H1 (cell line): ENCODE measurements at regions not wholly inside any gene's neighbourhood (a gene's known extent, or its start where the extent isn't known, plus 50 kb on each side); places are given as distances from the start of the nearest gene placed in this dataset.
A peak's percentile ranks its signal among the peaks of the same experiment; 100 is the strongest.

Source experiments
- CTCF ChIA-PET: fragments of 300-600 bp; sonication (Branson Sonifier 250); formaldehyde crosslinking; loops from one replicate; lab custom pipeline; 2021; ENCODE audit not compliant: partially characterized antibody; lab: Charles Lee
- POLR2A ChIA-PET: fragments of 300-600 bp; sonication (Branson Sonifier 250); formaldehyde crosslinking; loops from one replicate; lab custom pipeline; 2021; ENCODE audit warnings: inconsistent platforms; ENCODE audit not compliant: partially characterized antibody; lab: Charles Lee
- DNase-seq, 2 experiments: peaks; one replicate each; pipeline versions ENCODE4 v3.0.0 to v3.0.0-alpha.2; 2010 to 2022; ENCODE audit warnings: low spot score in 2 of 2, low read depth in 1 of 2, mixed read lengths in 1 of 2
- FAIRE-seq: peaks from 2 replicates; lab custom pipeline; 2011; peaks lifted over from hg19 to GRCh38; lab: Jason Lieb, UNC
- H2AFZ ChIP-seq: 2 replicates; pipeline ENCODE4 v1.8.1; 2012; ENCODE audit warnings: low read length, inconsistent platforms
- H2AK5ac ChIP-seq: 2 replicates; pipeline ENCODE4 v1.6.1; 2013; ENCODE audit warnings: low read depth, low read length
- H2BK120ac ChIP-seq: replicated peaks from 2 replicates; pipeline ENCODE3; 2013; ENCODE audit warnings: low read depth, low read length, inconsistent platforms
- H2BK12ac ChIP-seq: 2 replicates; pipeline ENCODE4 v1.6.1; 2013; ENCODE audit warnings: low read depth, low read length
- H2BK15ac ChIP-seq: 2 replicates; pipeline ENCODE4 v1.6.1; 2013; ENCODE audit warnings: low read length
- H2BK20ac ChIP-seq: 2 replicates; pipeline ENCODE4 v1.6.1; 2013; ENCODE audit warnings: low read length
- H2BK5ac ChIP-seq: 2 replicates; pipeline ENCODE4 v1.6.1; 2013; ENCODE audit warnings: low read depth, low read length
- H3K14ac ChIP-seq: 2 replicates; pipeline ENCODE4 v1.6.1; 2013; ENCODE audit warnings: inconsistent platforms; ENCODE audit not compliant: insufficient read length
- H3K18ac ChIP-seq: 2 replicates; pipeline ENCODE4 v1.6.1; 2013; ENCODE audit warnings: low read length; ENCODE audit errors: extremely low read depth
- H3K23ac ChIP-seq: 2 replicates; pipeline ENCODE4 v1.6.1; 2013; ENCODE audit warnings: inconsistent platforms; ENCODE audit not compliant: insufficient read length
- H3K23me2 ChIP-seq: 2 replicates; pipeline ENCODE4 v1.6.1; 2013; ENCODE audit warnings: low read depth, low read length
- H3K27ac ChIP-seq: 2 replicates; pipeline ENCODE4 v1.6.1; 2011; ENCODE audit warnings: low read depth, low read length, inconsistent platforms
- H3K27me3 ChIP-seq, 4 experiments: replicated peaks in 1 of 4; 1 replicate in 1 of 4; 2 replicates in 3 of 4; pipeline versions ENCODE4 v1.6.1 to v1.8.1; 2011 to 2013; ENCODE audit warnings: low read length in 3 of 4, mild to moderate bottlenecking in 3 of 4, inconsistent platforms in 2 of 4, mixed read lengths in 2 of 4, moderate library complexity in 1 of 4; ENCODE audit not compliant: control insufficient read depth in 3 of 4, insufficient read depth in 3 of 4; ENCODE audit errors: extremely low read depth in 1 of 4
- H3K36me3 ChIP-seq, 4 experiments: 2 replicates each; pipeline versions ENCODE4 v1.6.1 to v1.8.1; 2011 to 2013; ENCODE audit warnings: mild to moderate bottlenecking in 4 of 4, low read length in 3 of 4, moderate library complexity in 2 of 4, control low read depth in 1 of 4, inconsistent platforms in 1 of 4; ENCODE audit not compliant: insufficient read depth in 4 of 4, control insufficient read depth in 2 of 4
- H3K4ac ChIP-seq: replicated peaks from 2 replicates; pipeline ENCODE3; 2013; ENCODE audit warnings: low read length, low read depth, mixed read lengths, inconsistent platforms; ENCODE audit not compliant: insufficient read length
- H3K4me1 ChIP-seq, 4 experiments: replicated peaks in 1 of 4; 1 replicate in 1 of 4; 2 replicates in 3 of 4; pipeline versions ENCODE4 v1.6.1 to v1.8.1; 2011 to 2013; ENCODE audit warnings: low read length in 3 of 4, inconsistent platforms in 2 of 4, mixed read lengths in 1 of 4; ENCODE audit not compliant: insufficient read depth in 4 of 4, control insufficient read depth in 3 of 4
- H3K4me2 ChIP-seq, 2 experiments: 2 replicates each; pipeline versions ENCODE4 v1.6.1 to v1.8.1; 2011 to 2013; ENCODE audit warnings: low read depth in 2 of 2, low read length in 2 of 2, control low read depth in 1 of 2, inconsistent platforms in 1 of 2, mild to moderate bottlenecking in 1 of 2; ENCODE audit not compliant: insufficient read depth in 1 of 2
- H3K4me3 ChIP-seq, 4 experiments: fragments of 200-600, 300-600 bp in 1 of 4; sonication (generic), shearing (Covaris generic), sonication (Bioruptor Twin) in 1 of 4; 2 replicates each; pipeline versions ENCODE4 v1.5.1 to v1.8.1; 2011 to 2016; ENCODE audit warnings: low read length in 4 of 4, low read depth in 3 of 4, control low read depth in 2 of 4, inconsistent platforms in 2 of 4, mild to moderate bottlenecking in 2 of 4, mixed read lengths in 1 of 4, moderate library complexity in 1 of 4; ENCODE audit not compliant: insufficient read depth in 2 of 4; ENCODE audit errors: extremely low read depth in 1 of 4
- H3K56ac ChIP-seq: replicated peaks from 2 replicates; pipeline ENCODE3; 2013; ENCODE audit warnings: low read depth, mild to moderate bottlenecking, mixed read lengths, low read length, inconsistent platforms; ENCODE audit not compliant: insufficient read length
- H3K79me1 ChIP-seq: 2 replicates; pipeline ENCODE4 v1.6.1; 2013; ENCODE audit warnings: low read depth, low read length, control low read depth
- H3K79me2 ChIP-seq, 2 experiments: 2 replicates each; pipeline versions ENCODE4 v1.6.1 to v1.8.1; 2012 to 2013; ENCODE audit warnings: low read length in 2 of 2, mild to moderate bottlenecking in 2 of 2, inconsistent platforms in 1 of 2; ENCODE audit not compliant: insufficient read depth in 2 of 2, control insufficient read depth in 1 of 2
- H3K9ac ChIP-seq, 4 experiments: replicated peaks in 1 of 4; 1 replicate in 1 of 4; 2 replicates in 3 of 4; pipeline versions ENCODE4 v1.6.1 to v1.8.1; 2011 to 2013; ENCODE audit warnings: low read depth in 3 of 4, low read length in 3 of 4, control low read depth in 2 of 4, mild to moderate bottlenecking in 2 of 4, moderate library complexity in 2 of 4, inconsistent platforms in 1 of 4; ENCODE audit errors: extremely low read depth in 1 of 4
- H3K9me3 ChIP-seq, 2 experiments: 2 replicates each; pipeline versions ENCODE4 v1.6.1 to v1.8.1; 2012 to 2013; ENCODE audit warnings: mild to moderate bottlenecking in 2 of 2, moderate library complexity in 2 of 2, control low read depth in 1 of 2, inconsistent platforms in 1 of 2, low read depth in 1 of 2, low read length in 1 of 2, mixed read lengths in 1 of 2; ENCODE audit not compliant: insufficient read depth in 2 of 2
- H4K20me1 ChIP-seq, 2 experiments: replicated peaks in 1 of 2; 2 replicates each; pipeline versions ENCODE3 to v1.8.1; 2011 to 2013; ENCODE audit warnings: inconsistent platforms in 2 of 2, low read length in 2 of 2, mild to moderate bottlenecking in 1 of 2; ENCODE audit not compliant: insufficient read depth in 2 of 2, control insufficient read depth in 1 of 2
- H4K5ac ChIP-seq: 2 replicates; pipeline ENCODE4 v1.6.1; 2013; ENCODE audit warnings: low read length, low read depth, mixed read lengths, inconsistent platforms; ENCODE audit not compliant: insufficient read length
- H4K8ac ChIP-seq: 2 replicates; pipeline ENCODE4 v1.8.0; 2013; ENCODE audit warnings: mild to moderate bottlenecking, moderate library complexity, low read length, inconsistent platforms; ENCODE audit not compliant: insufficient read depth; ENCODE audit errors: extremely low read depth
- H4K91ac ChIP-seq: replicated peaks from 2 replicates; pipeline ENCODE3; 2013; ENCODE audit warnings: low read length, mixed read lengths, inconsistent platforms; ENCODE audit not compliant: insufficient read length
- BACH1 ChIP-seq: IDR thresholded peaks from 2 replicates; pipeline ENCODE4 v1.6.1; 2012; ENCODE audit warnings: low read length, improper control_type of control experiment
- HDAC6 ChIP-seq: IDR thresholded peaks from one replicate; pipeline ENCODE4 v1.7.1; 2012; ENCODE audit warnings: low read depth, mild to moderate bottlenecking, inconsistent platforms, low read length, moderate library complexity
- RAD21 ChIP-seq, 2 experiments: IDR thresholded peaks in 1 of 2; conservative IDR thresholded peaks in 1 of 2; 2 replicates each; pipeline ENCODE4 v1.6.1; 2011; ENCODE audit warnings: low read depth in 2 of 2, low read length in 2 of 2, improper control_type of control experiment in 1 of 2, inconsistent platforms in 1 of 2, mild to moderate bottlenecking in 1 of 2, moderate library complexity in 1 of 2
- RXRA ChIP-seq: IDR thresholded peaks from 2 replicates; pipeline ENCODE4 v1.6.1; 2011; ENCODE audit warnings: low read depth, mild to moderate bottlenecking, low read length, moderate library complexity; ENCODE audit not compliant: insufficient read depth
- WGBS, 2 experiments: shearing (Covaris generic) in 1 of 2; methylation state at CpG; one replicate each; pipeline versions ENCODE4 v1.1.6 to v1.1.7; 2013 to 2015; ENCODE audit warnings: low lambda C conversion rate in 2 of 2, mixed read lengths in 2 of 2, inconsistent platforms in 1 of 2, low coverage in 1 of 2, missing lambda C conversion rate in 1 of 2; ENCODE audit not compliant: insufficient replicate concordance in 2 of 2, insufficient coverage in 1 of 2, insufficient read length in 1 of 2; ENCODE audit errors: extremely low coverage in 1 of 2, missing lambda C conversion rate in 1 of 2; 5-methylcytosine and 5-hydroxymethylcytosine counted together

- Histone ChIP-seq H3K14ac (no peak overlapping the region), H3K23me2 (no peaks in the 10 kb centered on the region), H3K36me3 (no peaks in the 10 kb centered on the region), H3K27me3 (no peaks in the 10 kb centered on the region), H2BK5ac (no peak overlapping the region), H3K79me2 (no peaks in the 10 kb centered on the region; a peak in 1 of 4 replicates), H2AK5ac (no peak overlapping the region), H4K91ac (no peak overlapping the region), H3K4me2 (no peak overlapping the region), H2BK15ac (no peak overlapping the region), H2BK20ac (0 out of 2 replicates have a peak overlapping the region, but pooled peaks have one; percentile 48), H3K56ac (no peak overlapping the region)
- FAIRE-seq = no peak
- TF ChIP-seq RAD21 (IDR thresholded peaks at IDR 0.05 in 1 of 2, conservative IDR thresholded peaks at IDR 0.05 in 1 of 2; ENCODE audit: low read depth in 2 of 2, low read length in 2 of 2) (no peak), BACH1 (no peak), RXRA (no peak), HDAC6 (no peak)
- TF ChIP-seq, all 59 proteins: peak for 0
- Histone ChIP-seq H3K27ac (no peak overlapping the region), H4K8ac (no peak overlapping the region), H2BK120ac (no peak overlapping the region), H3K9ac (no peak overlapping the region), H3K4me1 (peaks cover 3 to 9% (median 8%) of the 10 kb centered on the region in 4 experiments; a peak in 5 of 7 replicates), H3K4me3 (no peak overlapping the region), H2BK12ac (no peak overlapping the region), H3K23ac (no peak overlapping the region), H3K9me3 (no peaks in the 10 kb centered on the region), H3K79me1 (no peaks in the 10 kb centered on the region), H4K5ac (no peak overlapping the region), H3K4ac (no peak overlapping the region), H3K18ac (no peak overlapping the region), H2AFZ (no peak overlapping the region), H4K20me1 (no peaks in the 10 kb centered on the region)
- WGBS, 2 experiments = 100% methylated on average over 1 of the region's 1 CpG; no CpG with 5 or more reads in 1 of the 2 experiments
- POLR2A ChIA-PET = interaction anchor here (0.6 kb wide), 1 partner anchor 252 kb away, joined by 3 read pairs; no protein-coding TSS in a partner anchor
- CTCF ChIA-PET = interaction anchor here (0.8 to 1.3 kb wide), 4 partner anchors 9 to 329 kb away, joined by 3 to 5 read pairs (median 3); no protein-coding TSS in a partner anchor
- DNase-seq = no peak
Observed at GRCh38 chr19:28399187-28399586, 813.8 kb downstream of the UQCRFS1 start.
